Heart left ventricle (tissue), 16 donors: ENCODE measurements at regions not wholly inside any gene's neighbourhood (a gene's known extent, or its start where the extent isn't known, plus 50 kb on each side); places are given as distances from the start of the nearest gene placed in this dataset.

ENCODE experiments used
- ATAC-seq, 4 donors: fragments of 200-7000 bp; cut with Tn5 transposase; one replicate each; pipeline ENCODE4 v1.9.1; 2020 to 2022; ENCODE audit warnings: moderate library complexity in 4 of 4, mild to moderate bottlenecking in 3 of 4, moderate number of reproducible peaks in 1 of 4
- DNase-seq, 5 donors: peaks; one replicate each; pipeline ENCODE4 v3.0.0-alpha.2; 2020
- H3K27ac ChIP-seq, 12 donors: fragments of 200-600 bp; sonication (generic) in 4 of 12; one replicate each; pipeline versions ENCODE4 v1.5.0 to v1.8.0; 2016 to 2022; ENCODE audit warnings: mild to moderate bottlenecking in 2 of 12
- H3K27me3 ChIP-seq, 9 donors: fragments of 200-600 bp; sonication (generic) in 2 of 9; one replicate each; pipeline versions ENCODE4 v1.5.1 to v1.8.0; 2016 to 2022; ENCODE audit warnings: mild to moderate bottlenecking in 3 of 9
- H3K36me3 ChIP-seq, 9 donors: fragments of 200-600 bp; sonication (generic) in 2 of 9; one replicate each; pipeline versions ENCODE4 v1.5.0 to v1.8.0; 2018 to 2022; ENCODE audit warnings: mild to moderate bottlenecking in 2 of 9
- H3K4me1 ChIP-seq, 12 donors: fragments of 200-600 bp; sonication (generic) in 4 of 12; one replicate each; pipeline versions ENCODE4 v1.5.0 to v1.8.0; 2016 to 2022; ENCODE audit warnings: mild to moderate bottlenecking in 3 of 12
- H3K4me3 ChIP-seq, 12 donors: fragments of 200-600 bp; sonication (generic) in 4 of 12; one replicate each; pipeline versions ENCODE4 v1.5.0 to v1.8.0; 2017 to 2022; ENCODE audit warnings: mild to moderate bottlenecking in 9 of 12, moderate library complexity in 4 of 12
- H3K9me3 ChIP-seq, 12 donors: fragments of 200-600 bp; sonication (generic) in 4 of 12; one replicate each; pipeline versions ENCODE4 v1.5.0 to v1.8.0; 2016 to 2022; ENCODE audit warnings: mild to moderate bottlenecking in 1 of 12
- CTCF ChIP-seq, 12 donors: fragments of 200-600 bp; sonication (generic) in 4 of 12; IDR thresholded peaks; one replicate each; pipeline versions ENCODE4 v1.5.0 to v1.8.0; 2018 to 2022; ENCODE audit warnings: antibody characterized with exemption in 12 of 12, mild to moderate bottlenecking in 5 of 12
- POLR2A ChIP-seq, 2 donors: fragments of 450-650 bp; IDR thresholded peaks; one replicate each; pipeline ENCODE4 v1.6.1; 2017; ENCODE audit warnings: antibody characterized with exemption in 2 of 2, mild to moderate bottlenecking in 2 of 2, moderate library complexity in 2 of 2
- WGBS, 4 donors: extraction: QIAGEN DNeasy Blood & Tissue Kit in 2 of 4; methylation state at CpG; one replicate each; pipeline versions ENCODE4 v1.1.5 to v1.1.7; 2013 to 2018; 5-methylcytosine and 5-hydroxymethylcytosine counted together
- intact Hi-C, 10 donors: fragments of 100-400 bp; cut with DNase I; formaldehyde crosslinking; loops; one replicate each; pipeline versions ENCODE4 v1.11.1 to v1.14.2; 2022
- donor health status: ischemic (EF 13 %, LVEDD 7.1; RV severe dilation, severe dysfunction).
- donor health status: healthy with polysubstance abuse.
- donor health status: DM: no; HTN: yes; CAD: no.
- donor health status: DM: no; HTN: no; CAD: no.
- donor health status: ischemic (EF 25% LVEDD 6.9; RV normal size, moderate dysfunction).
- donor health status: ischemic (EF 25% LVEDD 5.7; RV mildly dilated, moderate dysfunction).
- donor health status: healthy.
- donor health status: DM: yes; HTN: yes; CAD: no.
- donor health status: ischemic (EF 35%, LVEDD 5.7; RV mildly dilated, moderate dysfunction).
- donor health status: nonischemic (EF 11% LVEDD 7.7; RV severe dilation, severe dysfunction).
- donor health status: DM: yes; HTN: yes; CAD: no.
- donor health status: PGD.
- donor health status: ischemic (EF 29% LVEDD 5.4; RV normal size, mild dysfunction).
- donor health status: nonischemic (EF 23%, LVEDD 6.1; RV moderate dilation, normal function).

GRCh38 chrX:11976663-11977062 is 161.6 kb upstream of the FRMPD4 start:
- TF ChIP-seq POLR2A (IDR thresholded peaks at IDR 0.05) = no peak
- no peak for TF ChIP-seq CTCF (IDR thresholded peaks at IDR 0.05)
- intact Hi-C loops = no loop called here
- 89 to 100% (median 93%) methylated on average over 2 of the region's 2 CpGs for WGBS, 4 donors

GRCh38 chrX:11992271-11992670 is 146.0 kb upstream of the FRMPD4 start:
- ATAC-seq = no peak
- intact Hi-C loops = no loop called here
- TF ChIP-seq CTCF (IDR thresholded peaks at IDR 0.05) (no peak), POLR2A (IDR thresholded peaks at IDR 0.05) (no peak)

More at GRCh38 chrX:11976663-11977062, 161.6 kb upstream of the FRMPD4 start:
- H3K27ac ChIP-seq = no peak overlapping the region
- H3K4me3 ChIP-seq = no peak overlapping the region
- H3K36me3 ChIP-seq = no peaks in the 10 kb centered on the region
- no peak for ATAC-seq
- DNase-seq = no peak
- H3K27me3 ChIP-seq = no peaks in the 10 kb centered on the region
- H3K4me1 ChIP-seq = no peaks in the 10 kb centered on the region
- H3K9me3 ChIP-seq = no peaks in the 10 kb centered on the region

GRCh38 chrX:11995146-11995545 is 143.1 kb upstream of the FRMPD4 start:
- H3K27me3 ChIP-seq = no peaks in the 10 kb centered on the region
- intact Hi-C loops = no loop called here
- H3K27ac ChIP-seq = no peak overlapping the region
- no peak for TF ChIP-seq POLR2A (IDR thresholded peaks at IDR 0.05)
- TF ChIP-seq CTCF (IDR thresholded peaks at IDR 0.05) = no peak
- H3K4me3 ChIP-seq = no peak overlapping the region
- 27 to 32% (median 31%) methylated on average over 1 of the region's 1 CpG for WGBS, 4 donors
- no peaks in the 10 kb centered on the region for H3K4me1 ChIP-seq
- no peak for ATAC-seq
- no peak for DNase-seq
- H3K9me3 ChIP-seq = no peaks in the 10 kb centered on the region
- no peaks in the 10 kb centered on the region for H3K36me3 ChIP-seq

More at GRCh38 chrX:11992271-11992670, 146.0 kb upstream of the FRMPD4 start:
- Histone ChIP-seq H3K27me3 (no peaks in the 10 kb centered on the region), H3K4me1 (no peaks in the 10 kb centered on the region), H3K27ac (no peak overlapping the region), H3K4me3 (no peak overlapping the region), H3K36me3 (no peaks in the 10 kb centered on the region), H3K9me3 (peaks cover 0 to 6% (median 0%) of the 10 kb centered on the region in 12 donors)
- DNase-seq = no peak

- Histone ChIP-seq H3K4me3 (no peak overlapping the region), H3K36me3 (no peaks in the 10 kb centered on the region), H3K4me1 (no peaks in the 10 kb centered on the region), H3K27me3 (no peaks in the 10 kb centered on the region), H3K9me3 (no peaks in the 10 kb centered on the region), H3K27ac (no peak overlapping the region)
- no peak for TF ChIP-seq POLR2A (IDR thresholded peaks at IDR 0.05)
- TF ChIP-seq CTCF (IDR thresholded peaks at IDR 0.05) = no peak
- DNase-seq = no peak
- intact Hi-C loops = no loop called here
- WGBS, 4 donors = 60 to 75% (median 68%) methylated on average over 2 of the region's 2 CpGs
- no peak for ATAC-seq
These were observed 141.5 kb upstream of the FRMPD4 start for GRCh38 chrX:11996810-11997209.
